Karpas-422 (cell line): ENCODE measurements at regions not wholly inside any gene's neighbourhood (a gene's known extent, or its start where the extent isn't known, plus 50 kb on each side); places are given as distances from the start of the nearest gene placed in this dataset.

Source experiments
- DNase-seq: peaks from one replicate; pipeline ENCODE4 v3.0.0-alpha.2; 2015
- H2AFZ ChIP-seq: fragments of 200-600 bp; sonication (generic); 2 replicates; pipeline ENCODE4 v1.6.1; 2014; ENCODE audit warnings: antibody characterized with exemption, low read length, mixed read lengths
- H3K27ac ChIP-seq: fragments of 200-600 bp; sonication (generic); 2 replicates; pipeline ENCODE4 v1.5.1; 2014; ENCODE audit warnings: mild to moderate bottlenecking, low read length, moderate library complexity
- H3K27me3 ChIP-seq: fragments of 200-600 bp; sonication (generic); 2 replicates; pipeline ENCODE4 v1.6.1; 2014; ENCODE audit warnings: low read length, mixed read lengths
- H3K36me3 ChIP-seq: fragments of 200-600 bp; sonication (generic); 2 replicates; pipeline ENCODE4 v1.6.1; 2014; ENCODE audit warnings: low read length, mixed read lengths; ENCODE audit not compliant: insufficient read depth
- H3K4me1 ChIP-seq: fragments of 200-600 bp; sonication (generic); 2 replicates; pipeline ENCODE4 v1.6.1; 2014; ENCODE audit warnings: mild to moderate bottlenecking, low read length, mixed read lengths
- H3K4me2 ChIP-seq: fragments of 200-600 bp; sonication (generic); 2 replicates; pipeline ENCODE4 v1.6.1; 2014; ENCODE audit warnings: low read length, low read depth, mild to moderate bottlenecking; ENCODE audit not compliant: poor library complexity, severe bottlenecking
- H3K4me3 ChIP-seq: fragments of 200-600 bp; sonication (generic); 2 replicates; pipeline ENCODE4 v1.5.1; 2014; ENCODE audit warnings: mild to moderate bottlenecking, antibody characterized with exemption, low read length, mixed read lengths
- H3K79me2 ChIP-seq: fragments of 200-600 bp; sonication (generic); 2 replicates; pipeline ENCODE4 v1.6.1; 2014; ENCODE audit warnings: mild to moderate bottlenecking, low read length, mixed read lengths
- H3K9ac ChIP-seq: fragments of 200-600 bp; sonication (generic); 2 replicates; pipeline ENCODE4 v1.6.0; 2014; ENCODE audit warnings: low read length
- H3K9me2 ChIP-seq: fragments of 200-600 bp; sonication (generic), shearing (Covaris generic); replicated peaks from 2 replicates; pipeline ENCODE4 v1.6.0; 2014; ENCODE audit warnings: mild to moderate bottlenecking, low read length, moderate library complexity; ENCODE audit not compliant: insufficient read depth
- H3K9me3 ChIP-seq: fragments of 300-700, 200-600 bp; sonication (generic); 2 replicates; pipeline ENCODE4 v1.6.1; 2014; ENCODE audit warnings: low read length, mixed read lengths
- H4K20me1 ChIP-seq: fragments of 200-600 bp; sonication (generic); 2 replicates; pipeline ENCODE4 v1.6.1; 2014; ENCODE audit warnings: mild to moderate bottlenecking, antibody characterized with exemption, low read length, low read depth; ENCODE audit not compliant: insufficient read depth

- H4K20me1 ChIP-seq: no peaks in the 10 kb centered on the region
- H3K36me3 ChIP-seq: no peaks in the 10 kb centered on the region
- no peak overlapping the region for H3K4me3 ChIP-seq
- no peak for DNase-seq
- H3K4me2 ChIP-seq: no peak overlapping the region
- H3K27me3 ChIP-seq: no peaks in the 10 kb centered on the region
- no peak overlapping the region for H3K9ac ChIP-seq
- H3K79me2 ChIP-seq: no peaks in the 10 kb centered on the region
- no peak overlapping the region for H3K27ac ChIP-seq
- H3K9me2 ChIP-seq: no peaks in the 10 kb centered on the region
- no peaks in the 10 kb centered on the region for H3K9me3 ChIP-seq
- no peak overlapping the region for H2AFZ ChIP-seq
- H3K4me1 ChIP-seq: no peaks in the 10 kb centered on the region
Observed at GRCh38 chr7:42340436-42340835, 103.4 kb upstream of the GLI3 start.

GRCh38 chr7:42338916-42339540 is 102.0 kb upstream of the GLI3 start:
- no peaks in the 10 kb centered on the region for H3K9me3 ChIP-seq
- no peak overlapping the region for H3K9ac ChIP-seq
- no peak overlapping the region for H3K27ac ChIP-seq
- no peaks in the 10 kb centered on the region for H4K20me1 ChIP-seq
- H3K36me3 ChIP-seq: no peaks in the 10 kb centered on the region
- no peak overlapping the region for H2AFZ ChIP-seq
- no peak for DNase-seq
- H3K4me2 ChIP-seq: no peak overlapping the region
- no peaks in the 10 kb centered on the region for H3K4me1 ChIP-seq
- no peaks in the 10 kb centered on the region for H3K27me3 ChIP-seq
- H3K9me2 ChIP-seq: no peaks in the 10 kb centered on the region
- no peak overlapping the region for H3K4me3 ChIP-seq
- no peaks in the 10 kb centered on the region for H3K79me2 ChIP-seq

- Histone ChIP-seq H3K27me3 (no peaks in the 10 kb centered on the region), H3K79me2 (no peaks in the 10 kb centered on the region), H3K9ac (no peak overlapping the region), H3K4me1 (no peaks in the 10 kb centered on the region), H3K36me3 (no peaks in the 10 kb centered on the region), H2AFZ (no peak overlapping the region), H3K4me3 (no peak overlapping the region), H3K9me2 (no peaks in the 10 kb centered on the region), H3K27ac (no peak overlapping the region), H4K20me1 (no peaks in the 10 kb centered on the region), H3K9me3 (no peaks in the 10 kb centered on the region), H3K4me2 (no peak overlapping the region)
- no peak for DNase-seq
Observed at GRCh38 chr7:42338231-42338915, 101.4 kb upstream of the GLI3 start.

GRCh38 chr7:42337225-42337905 is 100.4 kb upstream of the GLI3 start:
- H3K9ac ChIP-seq: no peak overlapping the region
- no peaks in the 10 kb centered on the region for H3K9me2 ChIP-seq
- no peaks in the 10 kb centered on the region for H3K36me3 ChIP-seq
- no peaks in the 10 kb centered on the region for H3K27me3 ChIP-seq
- H3K4me3 ChIP-seq: no peak overlapping the region
- no peak overlapping the region for H2AFZ ChIP-seq
- DNase-seq: no peak
- H3K27ac ChIP-seq: no peak overlapping the region
- H3K4me2 ChIP-seq: no peak overlapping the region
- H3K9me3 ChIP-seq: peaks cover 4% of the 10 kb centered on the region; the same call in 1 of the 2 replicates
- no peaks in the 10 kb centered on the region for H3K79me2 ChIP-seq
- no peaks in the 10 kb centered on the region for H4K20me1 ChIP-seq
- H3K4me1 ChIP-seq: no peaks in the 10 kb centered on the region

- Histone ChIP-seq H2AFZ (no peak overlapping the region), H3K36me3 (no peaks in the 10 kb centered on the region), H3K9me3 (peaks cover 11% of the 10 kb centered on the region), H3K9ac (no peak overlapping the region), H3K79me2 (no peaks in the 10 kb centered on the region), H3K4me2 (no peak overlapping the region), H3K9me2 (no peaks in the 10 kb centered on the region), H3K27ac (no peak overlapping the region), H3K4me1 (no peaks in the 10 kb centered on the region), H3K4me3 (no peak overlapping the region), H3K27me3 (no peaks in the 10 kb centered on the region), H4K20me1 (no peaks in the 10 kb centered on the region)
- no peak for DNase-seq
Observed at GRCh38 chr7:42332605-42333222, 95.7 kb upstream of the GLI3 start.

GRCh38 chr7:42319631-42320030 is 82.6 kb upstream of the GLI3 start:
- Histone ChIP-seq H2AFZ (no peak overlapping the region), H4K20me1 (no peaks in the 10 kb centered on the region), H3K4me2 (no peak overlapping the region), H3K79me2 (no peaks in the 10 kb centered on the region), H3K36me3 (no peaks in the 10 kb centered on the region), H3K9me2 (no peaks in the 10 kb centered on the region), H3K27ac (no peak overlapping the region), H3K27me3 (no peaks in the 10 kb centered on the region), H3K4me3 (no peak overlapping the region), H3K9me3 (no peaks in the 10 kb centered on the region), H3K9ac (no peak overlapping the region), H3K4me1 (no peaks in the 10 kb centered on the region)
- no peak for DNase-seq

- no peak for DNase-seq
Observed at GRCh38 chr7:42315631-42316030, 78.6 kb upstream of the GLI3 start.

GRCh38 chr7:42315103-42315502 is 78.1 kb upstream of the GLI3 start:
- Histone ChIP-seq H3K4me3 (no peak overlapping the region), H3K9me3 (no peaks in the 10 kb centered on the region), H3K9ac (no peak overlapping the region), H3K27me3 (no peaks in the 10 kb centered on the region), H4K20me1 (no peaks in the 10 kb centered on the region), H2AFZ (no peak overlapping the region), H3K36me3 (no peaks in the 10 kb centered on the region), H3K4me1 (no peaks in the 10 kb centered on the region), H3K79me2 (no peaks in the 10 kb centered on the region), H3K27ac (no peak overlapping the region), H3K4me2 (no peak overlapping the region), H3K9me2 (no peaks in the 10 kb centered on the region)
- no peak for DNase-seq

More at GRCh38 chr7:42315631-42316030, 78.6 kb upstream of the GLI3 start:
- Histone ChIP-seq H3K9ac (no peak overlapping the region), H3K9me2 (no peaks in the 10 kb centered on the region), H3K4me2 (no peak overlapping the region), H3K79me2 (no peaks in the 10 kb centered on the region), H4K20me1 (no peaks in the 10 kb centered on the region), H3K27me3 (no peaks in the 10 kb centered on the region), H3K36me3 (no peaks in the 10 kb centered on the region), H3K4me3 (no peak overlapping the region), H3K4me1 (no peaks in the 10 kb centered on the region), H2AFZ (no peak overlapping the region), H3K9me3 (no peaks in the 10 kb centered on the region), H3K27ac (no peak overlapping the region)
